ENCODE measurements at regions not wholly inside any gene's neighbourhood (a gene's known extent, or its start where the extent isn't known, plus 50 kb on each side); places are given as distances from the start of the nearest gene placed in this dataset.

DNA sequence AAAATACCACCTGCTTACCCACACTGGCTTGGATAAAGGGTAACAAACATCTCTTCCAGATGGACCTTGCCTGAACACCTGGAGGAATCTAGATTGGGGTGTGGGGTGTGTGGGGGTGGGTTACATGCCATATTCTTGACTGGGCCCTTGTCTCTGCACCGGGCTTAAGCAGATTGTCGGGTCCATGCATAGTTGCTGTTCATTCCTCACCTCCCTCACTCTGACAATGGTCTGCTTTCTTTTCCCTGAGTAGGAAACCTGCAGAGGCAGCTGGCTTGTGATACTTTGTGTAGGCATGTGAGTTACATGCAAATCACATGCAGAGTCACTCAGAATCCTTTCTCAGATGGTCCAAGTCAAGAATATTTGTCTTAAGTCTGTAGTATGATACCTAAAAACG is 112.8 kb upstream of the GLS start:
- TF ChIP-seq POLR2A (IDR thresholded peaks at IDR 0.05) = no peak
- TF ChIP-seq, protein P1, sequence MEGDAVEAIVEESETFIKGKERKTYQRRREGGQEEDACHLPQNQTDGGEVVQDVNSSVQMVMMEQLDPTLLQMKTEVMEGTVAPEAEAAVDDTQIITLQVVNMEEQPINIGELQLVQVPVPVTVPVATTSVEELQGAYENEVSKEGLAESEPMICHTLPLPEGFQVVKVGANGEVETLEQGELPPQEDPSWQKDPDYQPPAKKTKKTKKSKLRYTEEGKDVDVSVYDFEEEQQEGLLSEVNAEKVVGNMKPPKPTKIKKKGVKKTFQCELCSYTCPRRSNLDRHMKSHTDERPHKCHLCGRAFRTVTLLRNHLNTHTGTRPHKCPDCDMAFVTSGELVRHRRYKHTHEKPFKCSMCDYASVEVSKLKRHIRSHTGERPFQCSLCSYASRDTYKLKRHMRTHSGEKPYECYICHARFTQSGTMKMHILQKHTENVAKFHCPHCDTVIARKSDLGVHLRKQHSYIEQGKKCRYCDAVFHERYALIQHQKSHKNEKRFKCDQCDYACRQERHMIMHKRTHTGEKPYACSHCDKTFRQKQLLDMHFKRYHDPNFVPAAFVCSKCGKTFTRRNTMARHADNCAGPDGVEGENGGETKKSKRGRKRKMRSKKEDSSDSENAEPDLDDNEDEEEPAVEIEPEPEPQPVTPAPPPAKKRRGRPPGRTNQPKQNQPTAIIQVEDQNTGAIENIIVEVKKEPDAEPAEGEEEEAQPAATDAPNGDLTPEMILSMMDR (IDR thresholded peaks at IDR 0.05) = no peak

Data from body of pancreas (tissue), 4 donors.